Dedifferentiated amniotic fluid mesenchymal stem cell (primary cell): ENCODE measurements at regions not wholly inside any gene's neighbourhood (a gene's known extent, or its start where the extent isn't known, plus 50 kb on each side); places are given as distances from the start of the nearest gene placed in this dataset.

Experiments
- DNase-seq: peaks from one replicate; pipeline ENCODE4 v3.0.0-alpha.2; 2016; ENCODE audit errors: extremely low spot score

- no peak for DNase-seq
Observed at GRCh38 chr13:53143757-53144339, 115.2 kb downstream of the OLFM4 start.

GRCh38 chr13:53144826-53145225 is 116.2 kb downstream of the OLFM4 start:
- DNase-seq: no peak

GRCh38 chr13:53150568-53150967 is 122.0 kb downstream of the OLFM4 start:
- no peak for DNase-seq

GRCh38 chr13:53151336-53152056 is 122.9 kb downstream of the OLFM4 start:
- no peak for DNase-seq

- no peak for DNase-seq
Observed at GRCh38 chr13:53152057-53152421, 123.4 kb downstream of the OLFM4 start.

- DNase-seq: no peak
Observed at GRCh38 chr13:53158201-53158600, 129.6 kb downstream of the OLFM4 start.

- no peak for DNase-seq
Observed at GRCh38 chr13:53159431-53159830, 130.8 kb downstream of the OLFM4 start.

- DNase-seq: no peak
Observed at GRCh38 chr13:53160211-53160610, 131.6 kb downstream of the OLFM4 start.

GRCh38 chr13:53161251-53161650 is 132.6 kb downstream of the OLFM4 start:
- no peak for DNase-seq

GRCh38 chr13:53165261-53165660 is 136.6 kb downstream of the OLFM4 start:
- no peak for DNase-seq

- no peak for DNase-seq
Observed at GRCh38 chr13:53167561-53167960, 138.9 kb downstream of the OLFM4 start.

- no peak for DNase-seq
Observed at GRCh38 chr13:53170910-53171309, 142.3 kb downstream of the OLFM4 start.

- DNase-seq: no peak
Observed at GRCh38 chr13:53174545-53174944, 145.9 kb downstream of the OLFM4 start.

GRCh38 chr13:53180684-53181083 is 152.1 kb downstream of the OLFM4 start:
- DNase-seq: no peak

GRCh38 chr13:53182724-53183123 is 154.1 kb downstream of the OLFM4 start:
- no peak for DNase-seq

GRCh38 chr13:53188120-53188519 is 159.5 kb downstream of the OLFM4 start:
- DNase-seq: no peak

GRCh38 chr13:53189162-53189561 is 160.5 kb downstream of the OLFM4 start:
- no peak for DNase-seq

- no peak for DNase-seq
Observed at GRCh38 chr13:53191091-53191490, 162.5 kb downstream of the OLFM4 start.

- DNase-seq: no peak
Observed at GRCh38 chr13:53197424-53197823, 168.8 kb downstream of the OLFM4 start.

GRCh38 chr13:53198017-53198416 is 169.4 kb downstream of the OLFM4 start:
- DNase-seq: no peak

GRCh38 chr13:53198736-53199135 is 170.1 kb downstream of the OLFM4 start:
- DNase-seq: no peak

GRCh38 chr13:53200075-53200474 is 171.5 kb downstream of the OLFM4 start:
- DNase-seq: no peak

GRCh38 chr13:53200498-53201453 is 172.2 kb downstream of the OLFM4 start:
- no peak for DNase-seq
